NCI-H524 treated with DMSO at 0.1 percent for 48 hours (cell line): ENCODE measurements at regions not wholly inside any gene's neighbourhood (a gene's known extent, or its start where the extent isn't known, plus 50 kb on each side); places are given as distances from the start of the nearest gene placed in this dataset.

Source experiments
- DNase-seq: peaks from one replicate; lab custom pipeline; 2025; lab: John Stamatoyannopoulos, UW

DNA sequence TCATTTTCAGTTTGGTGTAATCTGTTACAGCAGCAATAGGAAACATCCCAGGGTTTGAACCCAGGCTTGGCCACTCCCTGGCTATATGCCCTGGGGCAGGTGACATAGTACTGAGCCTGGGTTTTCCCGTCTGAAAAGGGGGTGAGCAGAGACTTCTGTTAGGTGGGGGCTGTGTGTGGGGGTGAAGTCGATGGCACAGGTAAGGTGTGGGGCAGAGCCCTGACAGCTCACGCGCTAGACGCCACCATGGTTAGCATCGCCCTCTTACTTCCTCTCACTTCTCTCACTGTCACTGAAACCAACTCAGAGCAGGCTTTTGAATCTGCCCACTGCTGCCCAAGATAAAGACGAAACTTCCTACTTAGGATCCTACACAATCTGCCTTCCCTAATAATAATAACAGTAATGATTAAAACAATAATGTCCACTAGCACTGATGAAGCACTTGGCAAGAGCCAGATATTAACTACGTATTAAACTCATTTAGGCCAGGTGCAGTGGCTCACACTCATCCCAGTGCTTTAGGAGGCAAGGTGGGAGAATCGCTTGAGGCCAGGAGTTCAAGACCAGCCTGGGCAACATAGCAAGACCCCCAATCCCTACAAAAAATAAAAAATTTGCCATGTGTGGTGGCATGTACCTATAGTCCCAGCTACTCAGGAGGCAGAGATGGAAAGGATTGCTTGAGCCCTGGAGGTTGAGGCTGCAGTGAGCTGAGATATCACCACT is 117.9 kb upstream of the PTPN1 start:
- DNase-seq, result no peak

DNA sequence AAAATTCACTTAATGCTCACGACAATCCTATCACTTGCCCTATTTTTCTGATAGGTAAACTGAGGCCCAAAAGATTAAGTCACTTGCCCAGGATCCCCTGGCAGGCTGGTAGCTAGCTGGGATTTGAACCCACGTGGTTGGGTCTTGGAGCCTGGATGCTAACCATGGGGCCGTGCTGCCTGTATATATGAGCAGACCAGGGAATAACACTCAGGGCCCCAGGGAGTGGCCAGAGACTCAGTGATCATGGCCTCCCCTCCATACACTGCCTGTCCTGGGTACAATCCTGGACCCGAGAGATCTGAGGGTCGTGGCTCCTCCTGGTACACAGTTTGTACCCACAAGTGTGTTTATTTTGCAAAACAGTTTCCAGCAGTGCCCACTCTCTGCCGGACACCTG is 116.9 kb upstream of the PTPN1 start:
- no peak for DNase-seq

DNA sequence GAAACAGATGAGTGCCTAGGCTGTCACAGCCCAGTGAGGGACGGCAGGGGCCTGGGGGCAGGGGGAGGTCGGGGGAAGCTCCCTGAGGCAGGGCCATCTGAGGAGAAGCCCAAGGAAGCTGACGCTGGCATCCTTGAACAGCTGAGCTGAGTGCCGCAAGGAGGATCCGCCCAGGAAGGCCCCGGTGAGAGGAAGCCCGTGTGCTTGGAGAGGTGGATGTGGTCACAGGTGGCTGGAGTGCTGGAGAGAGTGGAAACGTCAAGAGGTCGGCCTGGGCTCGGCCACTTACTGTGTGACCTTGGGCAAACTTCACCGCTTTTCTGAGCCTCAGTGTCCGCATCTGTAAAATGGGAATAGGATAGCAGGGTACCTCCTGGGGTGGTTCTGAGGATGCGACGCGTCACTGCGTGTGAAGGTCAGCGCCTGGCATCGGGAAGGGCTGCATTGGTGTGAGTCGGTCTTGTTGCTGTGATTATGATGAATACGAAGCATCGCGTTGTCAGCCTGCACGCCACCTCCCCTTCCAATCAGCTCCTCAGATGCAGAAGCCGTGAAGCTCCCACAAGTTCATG is 116.1 kb upstream of the PTPN1 start:
- no peak for DNase-seq

DNA sequence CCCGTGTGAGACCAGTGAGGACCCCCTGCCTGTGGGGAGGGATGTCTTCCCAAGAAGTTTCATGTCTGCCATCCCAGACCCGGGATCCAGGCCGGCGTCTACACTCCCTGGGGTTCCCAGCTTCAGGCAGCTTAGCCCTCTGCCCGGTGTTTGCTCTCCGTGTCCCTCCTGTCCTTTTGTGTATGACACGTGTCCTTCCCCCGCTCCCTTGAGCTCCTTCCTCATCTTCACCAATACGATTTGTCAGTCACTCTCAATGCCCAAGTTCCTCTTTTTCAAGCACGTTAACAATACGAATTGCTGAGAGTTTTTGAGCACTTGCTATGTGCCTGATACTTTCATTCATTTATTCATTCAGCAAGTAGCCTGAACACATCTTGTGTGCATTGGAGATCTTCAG is 115.6 kb upstream of the PTPN1 start:
- no peak for DNase-seq

DNA sequence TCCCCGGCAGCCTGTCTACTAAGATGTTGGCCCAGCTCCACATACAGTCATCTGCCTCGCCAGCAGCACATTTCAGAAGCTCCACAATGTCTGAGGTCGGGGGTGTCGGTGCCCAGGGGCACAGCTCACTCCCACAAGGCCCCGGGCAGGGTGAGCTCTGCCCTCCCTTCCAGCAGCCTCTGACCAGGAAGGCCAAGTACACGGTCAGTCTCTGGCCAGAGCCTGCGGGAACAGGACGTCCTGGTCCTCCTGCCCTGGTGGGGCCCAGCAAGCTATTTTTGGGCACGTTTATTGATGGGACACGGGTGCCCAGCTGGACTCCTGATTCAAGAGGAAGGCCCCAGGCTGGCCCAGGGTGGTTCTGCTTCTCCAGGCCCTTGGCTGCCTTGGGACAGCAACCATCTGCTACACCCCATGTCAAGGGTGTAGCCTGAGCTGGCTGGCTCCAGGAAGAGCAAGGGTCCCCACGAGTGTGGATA is 114.9 kb upstream of the PTPN1 start:
- no peak for DNase-seq

DNA sequence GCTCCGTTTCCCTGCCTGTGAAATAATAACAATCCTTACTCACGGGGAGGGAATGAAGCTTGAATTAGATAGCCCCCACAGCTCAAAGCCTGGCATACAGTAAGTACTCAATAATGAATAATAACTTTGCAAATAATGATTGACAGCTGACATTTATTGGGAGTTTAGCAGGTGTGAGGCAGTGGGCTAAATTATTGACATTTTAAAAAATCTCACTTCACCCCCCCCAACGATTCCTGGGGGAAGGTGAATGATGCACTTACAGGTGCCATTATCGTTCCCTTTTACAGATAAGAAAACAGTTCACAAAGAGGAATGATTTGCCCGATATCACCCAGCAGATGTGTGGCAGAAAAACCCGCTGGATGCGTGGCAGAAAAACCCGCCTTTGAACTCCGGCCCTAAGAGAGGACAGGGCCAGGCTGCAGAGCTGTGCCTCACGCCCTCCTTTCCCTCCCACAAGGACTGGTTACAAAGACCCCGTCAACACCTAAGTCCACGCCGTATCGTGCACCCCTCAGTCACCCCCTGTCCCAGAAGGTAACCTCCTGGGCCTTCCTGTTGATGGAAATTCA is 114.2 kb upstream of the PTPN1 start:
- no peak for DNase-seq

DNA sequence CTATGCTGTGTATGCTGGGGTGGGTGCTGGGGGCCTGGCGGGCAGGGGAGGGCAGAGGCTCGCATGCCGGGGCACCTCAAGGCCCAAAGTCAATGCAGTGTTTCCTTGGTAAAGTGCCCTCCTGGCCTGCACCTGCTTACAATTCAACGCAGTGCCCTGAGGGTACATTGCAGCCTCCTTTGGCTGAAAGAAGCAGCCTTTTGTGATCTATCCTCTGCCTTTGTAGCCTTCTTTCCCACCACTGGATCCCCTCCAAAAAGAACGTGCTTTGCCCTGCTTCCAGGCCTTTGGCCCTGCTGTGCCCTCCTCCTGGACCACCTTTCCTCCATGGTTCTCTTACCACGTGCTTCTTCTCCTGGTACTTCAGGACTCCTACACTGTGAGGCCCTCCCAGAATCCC is 113.6 kb upstream of the PTPN1 start:
- DNase-seq, result no peak

DNA sequence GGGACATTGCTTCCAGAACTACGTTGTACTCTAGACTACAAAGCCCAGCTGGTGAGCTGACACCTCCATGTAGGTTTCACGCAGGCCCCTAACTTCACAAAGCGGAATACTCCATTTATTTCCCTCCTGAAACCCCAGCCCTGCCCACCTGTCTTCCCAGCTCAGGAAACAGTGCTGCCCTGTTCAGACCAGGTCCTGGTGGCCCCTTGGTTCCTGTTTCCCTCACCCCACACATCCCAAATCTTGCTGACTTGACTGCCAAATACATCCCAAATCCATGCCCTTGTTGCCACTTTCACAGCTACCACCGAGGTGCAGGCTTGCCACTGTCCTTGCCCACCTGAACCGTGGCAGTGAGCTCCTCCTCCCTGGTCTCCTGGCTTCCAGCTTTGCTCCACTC is 113.1 kb upstream of the PTPN1 start:
- DNase-seq, result no peak

DNA sequence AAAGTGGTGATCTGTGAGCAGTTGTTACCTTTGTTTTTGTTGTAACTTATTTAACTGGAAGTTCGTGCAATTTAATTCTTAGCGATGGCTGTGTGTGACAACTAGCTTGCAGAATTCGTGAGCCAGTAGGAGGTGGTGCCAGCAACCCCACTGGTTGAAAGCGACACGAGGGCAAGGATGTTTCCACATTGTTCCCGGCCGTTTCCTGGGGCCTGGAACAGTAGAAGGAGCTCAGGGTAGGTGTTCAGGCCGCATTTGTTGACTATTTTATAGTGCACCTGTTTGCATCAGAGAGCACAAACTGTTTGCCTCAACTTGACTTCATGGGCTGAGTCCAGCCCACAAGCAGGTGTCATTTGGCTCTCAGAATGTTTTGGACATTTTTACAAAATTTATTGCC is 112.1 kb upstream of the PTPN1 start:
- DNase-seq, result no peak

DNA sequence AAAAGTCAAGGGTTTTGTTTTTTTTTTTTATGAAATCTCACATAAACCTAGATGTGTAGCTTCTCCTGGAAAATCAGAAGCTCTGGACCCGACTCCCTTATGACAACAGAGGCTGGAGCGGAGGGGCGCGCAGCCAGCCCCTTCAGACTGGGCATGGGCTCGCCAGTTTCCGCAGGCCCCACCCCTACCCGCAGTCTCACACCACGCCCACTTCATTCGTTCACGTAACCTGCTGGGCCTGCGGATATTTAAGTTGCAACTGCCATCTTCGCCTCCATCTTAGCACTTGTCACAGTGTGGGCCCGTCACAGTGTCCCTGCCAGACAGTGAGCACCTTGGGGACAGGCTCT is 111.7 kb upstream of the PTPN1 start:
- DNase-seq, result no peak

DNA sequence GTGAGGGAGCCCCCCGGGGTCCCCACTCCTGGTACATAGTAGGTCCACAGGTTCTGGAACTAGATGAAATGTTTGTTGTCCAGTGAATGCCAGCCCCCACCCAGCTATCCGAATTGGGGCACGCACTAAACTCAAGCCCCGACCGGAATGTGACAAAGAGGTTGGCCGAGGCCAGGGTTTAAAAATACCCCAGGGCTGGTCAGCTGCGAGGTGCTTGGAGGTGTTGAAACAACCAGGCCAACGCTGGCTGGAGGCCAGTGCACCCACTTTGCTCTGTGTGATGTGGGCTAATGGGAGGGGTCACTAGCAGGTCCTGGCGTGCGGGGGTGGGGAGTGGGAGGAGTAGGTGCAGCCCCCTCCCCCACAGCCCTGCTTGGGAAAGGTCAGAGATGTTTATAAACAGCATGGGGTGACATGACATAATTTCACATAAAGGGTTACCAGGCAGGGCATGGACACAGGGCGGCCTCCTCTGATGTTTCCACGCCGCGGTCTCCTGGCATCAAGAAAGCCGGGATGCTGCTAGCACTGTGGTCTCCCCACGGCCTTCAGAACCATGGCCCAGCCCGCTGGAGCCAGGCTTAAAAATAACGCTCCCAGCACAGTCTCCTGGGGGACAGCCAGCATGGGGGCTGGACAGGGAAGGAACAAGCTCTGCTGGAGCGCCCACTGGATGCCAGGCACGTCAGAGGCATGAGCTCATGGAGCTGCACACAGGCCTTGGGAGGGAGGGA is 111.2 kb upstream of the PTPN1 start:
- no peak for DNase-seq

DNA sequence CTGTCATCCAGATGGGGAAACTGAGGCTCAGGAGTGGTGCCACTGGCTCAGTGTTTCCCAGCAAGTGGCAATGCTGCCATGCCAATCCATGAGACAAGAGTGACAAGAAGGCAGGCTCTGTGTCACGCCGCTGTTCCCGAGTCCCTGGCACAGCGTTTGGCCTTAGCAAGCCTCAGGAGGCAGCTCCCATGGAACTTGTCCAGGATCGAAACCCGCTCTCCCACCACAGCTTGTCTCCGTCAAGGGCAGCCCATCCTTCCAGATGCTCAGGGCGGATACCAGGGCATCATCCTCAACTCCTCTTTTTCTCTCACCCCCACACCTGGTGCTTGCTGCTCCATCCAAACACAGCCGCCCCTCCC is 110.6 kb upstream of the PTPN1 start:
- no peak for DNase-seq

DNA sequence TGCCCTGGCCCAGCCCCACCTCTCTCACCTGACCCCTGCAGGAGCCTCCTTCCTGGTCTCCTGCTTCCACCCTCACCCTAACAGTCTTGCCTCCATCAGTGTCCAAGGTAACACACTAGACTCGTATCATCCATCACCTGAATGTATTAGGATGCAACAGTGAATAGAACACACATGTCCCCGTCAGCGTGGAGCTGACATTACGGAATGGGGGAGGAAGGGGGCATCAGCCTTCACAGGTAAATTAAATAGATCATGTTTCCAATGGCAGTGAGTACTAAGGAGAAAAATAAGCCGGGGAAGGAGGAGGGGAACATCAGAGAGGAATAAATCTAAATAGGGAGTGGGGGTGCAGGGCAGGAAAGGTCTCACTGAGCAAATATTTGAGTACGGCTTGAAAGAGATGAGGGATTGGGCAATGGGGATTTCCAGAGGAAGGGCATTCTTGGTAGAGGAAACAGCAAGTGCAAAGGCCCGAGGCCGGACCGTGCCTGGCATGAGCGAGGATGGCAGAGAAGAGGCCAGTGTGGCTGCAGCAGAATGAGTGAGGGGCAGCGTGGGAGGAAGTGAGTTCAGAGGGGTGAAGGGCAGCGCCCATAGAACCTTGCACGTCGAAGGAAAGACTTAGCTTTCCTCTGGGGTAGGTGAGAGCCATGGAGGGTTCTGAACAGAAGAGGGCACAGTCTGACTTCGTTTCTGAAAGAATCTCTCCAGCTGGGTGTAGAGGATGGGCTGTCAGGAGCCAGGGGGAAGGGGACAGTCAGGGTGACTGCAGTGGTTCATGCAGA is 110.1 kb upstream of the PTPN1 start:
- no peak for DNase-seq

DNA sequence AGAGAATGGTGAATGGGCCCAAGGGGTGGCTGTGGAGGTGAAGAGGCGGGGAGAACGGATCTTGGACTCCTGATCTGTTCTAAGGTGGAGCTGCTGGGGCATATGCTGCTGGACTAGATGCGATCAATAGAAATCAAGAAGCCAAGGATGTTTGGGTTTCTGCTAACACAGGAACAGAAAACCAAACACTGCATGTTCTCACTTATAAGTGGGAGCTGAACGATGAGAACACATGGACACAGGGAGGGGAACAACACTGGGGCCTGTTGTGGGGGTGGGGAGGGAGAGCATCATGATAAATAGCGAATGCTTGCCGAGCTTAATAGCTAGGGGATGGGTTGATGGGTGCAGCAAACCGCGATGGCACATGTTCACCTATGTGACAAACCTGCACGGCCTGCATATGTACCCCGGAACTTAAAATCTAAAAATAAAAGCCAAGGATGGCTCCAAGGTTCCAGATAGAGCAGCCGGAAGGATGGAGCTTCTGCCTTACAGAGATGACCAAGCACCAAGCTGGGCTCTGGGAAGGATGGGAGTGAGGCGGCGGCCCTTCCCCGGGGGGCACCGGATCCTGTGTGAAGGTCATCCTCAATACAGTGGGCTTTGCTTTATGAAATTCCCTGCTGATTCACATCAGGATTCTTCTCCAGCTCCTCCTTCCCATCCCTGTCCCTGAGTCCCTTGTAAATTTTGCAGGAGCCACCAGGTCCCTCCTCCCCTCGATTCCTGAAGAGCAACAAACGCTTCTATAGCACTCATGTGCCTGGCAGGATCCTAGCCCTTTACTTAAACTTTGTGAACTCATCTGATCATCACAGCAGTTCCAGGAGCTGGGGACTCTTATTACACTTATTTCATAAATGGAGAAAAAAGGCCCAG is 109.2 kb upstream of the PTPN1 start:
- DNase-seq, result no peak

DNA sequence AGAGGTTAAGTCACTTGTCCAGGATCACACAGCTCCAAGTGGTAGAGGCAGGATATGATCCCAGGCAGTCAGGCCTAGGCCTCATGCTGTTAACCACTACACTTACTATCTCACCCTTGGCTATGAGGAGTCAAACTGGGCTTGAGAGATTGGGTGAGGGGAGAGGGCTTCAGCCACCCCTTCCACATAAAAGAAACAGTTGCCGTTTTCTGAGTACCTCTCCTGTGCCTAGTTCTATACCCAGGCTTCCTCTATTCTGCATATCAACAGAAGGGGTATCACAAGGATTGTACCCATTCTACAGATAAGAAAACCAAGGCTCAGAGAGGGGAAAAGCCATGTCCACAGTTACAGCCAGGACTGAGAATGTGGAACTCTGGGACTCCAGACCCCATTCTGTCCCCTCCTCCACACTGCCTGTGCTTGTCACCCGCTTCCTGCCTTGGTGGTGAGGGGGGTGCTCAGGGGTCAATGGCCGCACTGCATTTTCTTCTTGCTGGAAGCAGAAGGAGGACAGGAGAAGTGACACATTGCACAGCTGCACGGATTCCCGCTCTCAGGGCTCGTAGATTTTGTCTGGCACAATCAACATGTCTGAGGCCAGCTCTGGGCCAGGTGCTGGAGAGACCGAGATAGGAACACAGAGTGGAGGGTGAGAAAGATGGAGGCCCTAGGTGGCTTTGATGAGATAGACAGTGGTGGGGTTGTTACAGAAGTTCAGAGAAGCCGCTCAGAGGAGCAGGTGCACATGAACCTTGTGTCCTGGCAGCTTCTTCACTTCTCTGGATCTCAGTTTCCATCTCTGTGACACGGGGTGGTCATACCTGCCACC is 108.4 kb upstream of the PTPN1 start:
- DNase-seq, result no peak

DNA sequence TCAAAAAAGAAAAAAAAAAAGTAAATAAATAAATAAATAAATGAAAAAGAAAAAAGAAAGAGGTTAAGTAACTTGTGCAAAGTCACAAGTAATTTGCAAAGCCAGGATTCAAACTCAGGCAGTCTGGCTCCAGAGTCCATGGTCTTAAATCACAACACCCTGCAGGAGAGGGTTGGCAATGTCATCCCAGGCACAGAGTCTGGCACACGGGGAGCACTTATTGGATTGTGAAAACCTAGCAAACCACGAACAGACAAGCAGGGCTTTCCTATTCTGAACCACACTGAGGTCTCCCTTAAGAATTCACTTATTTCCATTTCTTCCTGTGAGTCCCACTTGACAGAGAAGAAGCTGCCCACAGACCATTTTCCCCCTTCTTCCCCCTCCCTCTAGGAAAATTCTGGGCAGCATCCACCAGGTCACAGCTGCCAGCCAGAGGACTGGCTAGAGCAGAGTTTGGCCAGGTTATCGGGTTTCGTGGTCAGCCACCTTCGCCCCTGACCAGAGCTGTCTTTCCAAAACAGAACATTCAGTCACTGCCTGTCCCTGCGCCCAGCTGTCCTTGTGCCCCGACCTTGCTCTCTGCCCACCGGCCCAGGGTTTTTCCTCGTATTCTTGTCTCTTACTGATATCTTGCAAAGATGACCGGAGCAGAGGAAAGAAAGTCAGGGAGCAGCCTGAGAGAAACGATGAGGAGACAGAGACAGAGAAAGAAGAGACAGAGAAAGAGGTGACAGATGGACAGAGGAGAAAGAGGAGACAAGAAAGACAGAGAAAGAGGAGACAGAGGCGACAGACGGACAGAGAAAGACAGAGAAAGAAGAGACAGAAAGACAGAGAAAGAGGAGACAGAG is 106.4 kb upstream of the PTPN1 start:
- no peak for DNase-seq

DNA sequence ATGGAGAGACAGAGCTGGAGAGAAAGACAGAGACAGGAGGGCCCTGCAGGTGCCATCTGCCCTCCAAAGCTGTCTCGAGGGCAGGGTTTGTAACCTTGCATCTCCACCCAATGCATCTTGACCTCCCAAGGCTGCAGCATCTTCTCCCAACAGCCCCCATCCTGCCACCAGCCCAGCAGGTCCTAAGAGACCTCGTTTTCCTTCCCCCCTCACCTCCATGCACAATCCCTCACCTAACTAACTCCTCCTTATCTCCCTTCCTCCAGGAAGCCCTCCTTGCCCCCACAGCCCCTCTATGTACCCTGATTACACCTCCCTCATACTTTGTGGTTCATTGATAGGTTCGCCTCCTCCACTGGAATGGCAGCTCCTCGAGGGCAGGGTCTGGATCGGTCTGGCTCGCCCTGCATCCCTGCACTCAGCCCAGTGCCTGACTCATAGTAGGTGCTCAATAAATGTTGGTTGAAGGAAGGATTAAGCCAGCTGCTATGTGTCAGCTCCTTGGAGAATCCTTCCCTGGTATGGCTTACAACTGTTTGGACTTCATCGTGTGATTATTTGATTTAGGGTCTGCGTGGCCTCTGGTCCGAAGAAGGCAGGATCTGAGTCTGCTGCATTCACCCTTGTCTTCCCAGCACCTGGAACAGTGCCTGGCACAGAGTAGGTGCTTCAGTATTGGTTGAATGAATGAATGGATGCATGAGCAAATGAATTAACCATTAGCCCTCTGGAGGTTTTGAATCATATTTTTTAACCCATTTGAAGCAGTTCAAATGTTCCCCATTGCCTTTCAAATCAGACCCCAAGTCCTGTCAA is 105.6 kb upstream of the PTPN1 start:
- DNase-seq, result no peak

DNA sequence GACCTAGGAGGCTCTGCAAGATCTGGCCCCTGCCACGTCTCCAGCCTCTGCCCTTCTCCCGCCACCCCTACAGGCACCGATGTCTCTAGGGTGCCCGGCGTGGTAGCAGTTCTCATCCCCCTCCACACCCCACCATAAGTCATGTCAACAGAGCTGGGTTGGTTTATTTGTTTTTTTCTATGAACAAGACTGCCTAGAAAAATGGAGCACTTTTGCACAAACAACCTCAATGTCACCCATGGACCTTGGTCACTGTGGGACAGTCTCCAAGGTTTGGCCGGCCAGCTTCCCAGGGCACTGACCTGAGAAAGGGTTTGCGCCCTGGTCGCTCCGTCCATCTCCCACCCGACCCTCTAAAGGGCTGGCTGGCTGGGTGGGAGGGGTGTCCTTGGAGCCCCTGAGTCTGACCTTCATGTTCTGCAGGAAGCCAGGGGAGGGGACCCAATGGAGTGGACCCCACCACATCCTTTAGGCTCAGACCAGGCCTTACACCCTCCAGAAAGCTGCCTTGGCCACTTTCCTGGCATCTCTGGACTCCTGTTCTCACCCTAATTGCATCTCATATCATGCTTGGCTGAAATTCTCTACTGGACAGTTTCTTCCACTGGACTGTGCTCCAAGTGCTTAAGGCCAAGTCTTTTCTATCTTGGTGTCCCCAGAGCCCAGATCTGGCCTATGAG is 104.8 kb upstream of the PTPN1 start:
- DNase-seq, result no peak
